GM12892 (cell line): ENCODE measurements at regions not wholly inside any gene's neighbourhood (a gene's known extent, or its start where the extent isn't known, plus 50 kb on each side); places are given as distances from the start of the nearest gene placed in this dataset.

Source experiments
- DNase-seq: peaks from one replicate; pipeline ENCODE4 v3.0.0; 2011; ENCODE audit not compliant: insufficient read length
- FAIRE-seq: peaks from 2 replicates; lab custom pipeline; 2011; peaks lifted over from hg19 to GRCh38; lab: Jason Lieb, UNC
- POLR2A ChIP-seq: IDR thresholded peaks from 2 replicates; pipeline ENCODE4 v1.6.1; 2011; ENCODE audit warnings: low read depth, low read length, control low read depth
- POLR2AphosphoS5 ChIP-seq: IDR thresholded peaks from 2 replicates; pipeline ENCODE4 v1.6.1; 2011; ENCODE audit warnings: low read depth, low read length, control low read depth
- TAF1 ChIP-seq: IDR thresholded peaks from 2 replicates; pipeline ENCODE4 v1.6.1; 2011; ENCODE audit warnings: low read depth, mild to moderate bottlenecking, control low read depth, low read length, borderline replicate concordance

DNA sequence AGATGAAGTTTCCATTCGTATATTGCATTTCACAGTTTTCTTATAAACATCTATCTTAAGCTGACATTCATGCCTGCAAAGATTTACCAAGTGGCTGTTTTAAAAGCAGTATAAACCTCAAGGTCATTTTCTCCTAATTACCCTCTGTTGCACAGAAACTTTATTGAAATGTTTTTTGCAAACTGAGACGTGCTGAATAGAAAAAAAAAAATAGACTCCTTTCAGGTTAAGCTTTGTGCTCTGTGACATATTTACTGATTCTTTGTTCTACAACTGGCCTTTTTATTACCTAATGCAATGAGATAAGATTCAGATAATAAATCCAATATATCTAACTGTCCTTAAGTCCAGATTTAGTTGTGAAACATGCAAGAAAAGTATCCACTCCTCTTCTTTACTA is 938.7 kb downstream of the DSC3 start:
- TF ChIP-seq POLR2AphosphoS5 (no peak), POLR2A (no peak), TAF1 (no peak)
- DNase-seq = no peak
- FAIRE-seq = no peak

DNA sequence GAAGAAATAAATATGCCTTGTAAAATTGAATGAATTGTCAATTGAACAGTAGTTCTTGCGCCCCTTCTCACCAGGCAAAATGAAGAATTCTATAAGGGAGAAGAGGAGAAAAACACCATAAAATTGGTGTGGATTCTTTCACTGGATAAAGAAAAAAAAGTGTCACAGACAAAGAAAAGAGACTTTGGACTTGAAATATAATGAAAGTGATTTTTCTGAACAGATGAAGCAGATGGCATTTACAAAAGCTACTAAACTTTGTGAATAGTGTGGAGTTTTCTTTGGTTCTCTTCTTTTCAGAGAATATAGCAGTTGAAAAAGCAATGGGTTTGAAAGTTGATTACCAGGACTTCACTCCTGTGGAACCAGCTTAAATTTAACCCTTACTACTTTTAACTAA is 945.7 kb downstream of the DSC3 start:
- TF ChIP-seq TAF1 = no peak
- TF ChIP-seq POLR2AphosphoS5 = no peak
- no peak for TF ChIP-seq POLR2A
- DNase-seq (no peak), FAIRE-seq (no peak)

DNA sequence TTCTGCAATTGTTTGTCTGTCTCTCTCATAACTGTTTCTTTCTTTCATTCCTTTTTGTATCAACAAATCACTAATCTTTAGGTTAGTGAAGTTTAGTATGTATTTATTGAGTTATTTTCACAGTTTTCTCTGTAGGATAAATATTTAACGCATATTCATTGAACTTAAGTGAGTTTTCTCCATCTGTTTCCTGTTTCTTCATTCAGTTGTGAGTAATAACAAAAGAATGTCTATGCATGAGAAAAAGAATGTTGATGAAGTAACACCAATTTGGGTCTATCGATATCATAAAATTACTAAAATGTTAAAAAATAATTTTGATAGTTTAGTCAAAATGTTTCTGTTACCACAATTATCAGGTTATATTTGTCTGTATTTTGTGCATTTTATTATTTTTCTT is 948.0 kb downstream of the DSC3 start:
- TF ChIP-seq POLR2A (no peak), POLR2AphosphoS5 (no peak), TAF1 (no peak)
- FAIRE-seq (no peak), DNase-seq (no peak)

DNA sequence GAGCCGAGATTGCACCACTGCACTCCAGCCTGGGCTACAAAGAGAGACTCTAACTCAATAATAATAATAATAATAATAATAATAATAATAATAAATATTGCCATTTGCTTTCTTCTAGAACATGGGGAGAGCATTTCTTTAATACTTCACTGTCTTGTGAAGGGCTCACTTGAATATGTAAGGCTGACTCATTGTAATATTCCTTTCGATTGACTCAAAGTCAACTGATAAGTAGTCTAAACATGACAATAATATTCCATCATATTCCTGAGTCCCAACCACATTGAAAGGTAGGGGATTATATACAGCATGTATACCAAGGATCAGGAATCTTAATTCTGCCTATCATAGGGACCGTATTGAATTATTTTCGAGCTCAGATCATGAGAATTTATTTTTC is 949.2 kb downstream of the DSC3 start:
- no peak for FAIRE-seq
- TF ChIP-seq TAF1 = no peak
- TF ChIP-seq POLR2A = no peak
- no peak for TF ChIP-seq POLR2AphosphoS5
- no peak for DNase-seq

DNA sequence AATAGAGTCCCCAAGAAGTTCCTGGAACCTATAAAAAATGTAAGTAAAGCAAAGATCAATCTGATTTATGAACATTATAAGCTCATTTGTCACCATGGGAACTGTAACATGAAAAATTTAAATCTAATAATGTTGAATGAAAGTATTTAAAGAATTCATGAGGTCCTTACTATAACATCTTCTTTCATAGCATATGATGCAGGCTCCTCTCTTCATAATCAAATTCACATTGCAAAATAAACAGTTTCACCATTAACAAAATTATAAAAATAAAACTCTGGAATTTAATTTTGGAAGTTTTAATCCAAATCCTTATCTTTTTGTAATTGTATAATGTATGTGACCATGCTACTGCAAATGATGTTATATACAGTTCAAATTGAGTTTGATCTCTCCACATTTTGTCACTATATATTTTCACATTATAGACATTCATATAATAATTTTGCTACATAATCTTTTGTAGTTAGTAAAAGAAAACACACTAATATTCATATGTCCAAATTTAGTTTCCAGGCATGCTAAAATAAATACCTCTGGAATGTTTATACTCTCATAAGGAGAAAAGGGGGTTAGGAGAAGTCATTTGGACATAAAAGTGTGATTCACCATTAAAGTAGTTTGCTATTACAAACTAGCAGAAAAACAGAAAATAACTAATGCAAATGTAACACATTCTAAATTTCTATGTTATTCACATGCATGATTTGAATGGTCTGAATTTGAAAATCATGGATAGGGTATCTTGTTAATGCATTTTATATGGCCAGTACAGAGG is 954.1 kb downstream of the DSC3 start:
- no peak for FAIRE-seq
- TF ChIP-seq POLR2AphosphoS5 (no peak), POLR2A (no peak), TAF1 (no peak)
- no peak for DNase-seq

DNA sequence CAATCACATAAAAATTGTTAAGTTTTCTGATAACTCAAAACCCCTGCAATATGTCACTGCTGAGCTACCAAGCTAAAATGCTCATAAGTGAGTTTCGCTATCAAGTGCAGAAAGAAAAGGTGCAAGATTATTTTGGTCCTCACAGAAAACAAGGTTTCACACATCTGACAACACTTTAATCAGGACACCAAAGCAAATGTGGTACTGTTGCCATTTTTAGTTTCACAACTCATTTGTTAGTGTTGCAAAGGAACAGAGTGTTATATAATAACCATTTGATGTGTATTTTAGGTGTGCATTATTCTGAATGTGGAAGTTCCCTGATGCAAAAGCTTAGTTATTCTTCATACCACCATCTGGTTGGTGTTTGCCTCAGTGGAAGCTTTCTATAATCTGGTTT is 956.2 kb downstream of the DSC3 start:
- TF ChIP-seq TAF1 = no peak
- no peak for TF ChIP-seq POLR2A
- no peak for TF ChIP-seq POLR2AphosphoS5
- FAIRE-seq (no peak), DNase-seq (no peak)

DNA sequence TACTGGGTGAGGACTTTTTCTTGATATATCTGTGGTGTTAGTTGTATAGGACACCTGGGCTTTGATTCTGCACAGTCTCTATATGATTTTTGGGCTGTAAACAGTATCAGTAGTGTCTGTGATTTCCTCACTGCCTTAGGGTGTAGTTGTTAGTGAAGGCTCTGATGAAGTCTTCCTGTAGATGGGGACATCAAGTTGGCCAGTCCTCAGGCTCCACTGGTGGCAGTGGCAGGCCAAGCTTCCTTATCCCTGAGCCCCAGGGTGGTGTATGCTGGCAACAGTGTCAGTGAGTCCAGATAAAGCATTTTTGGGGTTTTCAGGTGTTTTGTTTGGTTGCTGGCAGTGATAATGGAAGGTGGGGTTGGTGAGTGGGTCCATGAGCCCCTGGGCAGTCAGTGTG is 961.4 kb downstream of the DSC3 start:
- DNase-seq = no peak
- FAIRE-seq = no peak
- no peak for TF ChIP-seq POLR2AphosphoS5
- TF ChIP-seq POLR2A = no peak
- TF ChIP-seq TAF1 = no peak

DNA sequence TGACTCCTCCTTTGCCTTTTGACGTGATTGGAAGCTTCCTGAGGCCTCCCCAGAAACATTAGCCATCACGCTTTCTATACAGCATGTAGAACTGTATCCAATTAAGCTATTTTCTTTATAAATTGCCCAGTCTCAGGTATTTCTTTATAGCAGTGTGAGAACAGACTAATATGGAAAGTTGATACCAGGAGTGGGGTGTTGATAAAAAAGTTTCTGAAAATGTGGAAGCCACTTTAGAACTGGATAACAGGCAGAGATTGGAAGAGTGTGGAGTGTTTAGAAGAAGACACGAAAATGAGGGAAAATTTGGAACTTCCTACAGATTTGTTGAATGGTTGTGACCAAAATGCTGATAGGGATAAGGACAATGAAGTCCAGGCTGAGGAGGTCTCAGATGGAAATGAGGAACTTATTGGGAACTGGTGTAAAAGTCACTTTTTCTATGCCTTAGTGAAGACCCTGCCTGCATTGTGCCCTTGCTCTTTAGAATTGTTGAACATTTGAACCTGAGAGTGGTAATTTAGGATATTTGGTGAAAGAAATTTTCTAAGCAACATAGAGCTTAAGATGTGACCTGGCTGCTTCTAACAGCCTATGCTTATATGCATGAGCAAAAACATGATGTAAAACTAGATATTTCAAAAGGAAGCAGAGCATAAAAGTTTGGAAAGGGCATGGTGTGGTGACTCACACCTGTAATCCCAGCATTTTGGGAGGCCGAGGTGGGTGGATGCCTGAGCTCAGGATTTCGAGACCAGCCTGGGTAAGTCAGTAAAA is 969.7 kb downstream of the DSC3 start:
- FAIRE-seq = no peak
- TF ChIP-seq TAF1 = no peak
- no peak for TF ChIP-seq POLR2A
- no peak for TF ChIP-seq POLR2AphosphoS5

DNA sequence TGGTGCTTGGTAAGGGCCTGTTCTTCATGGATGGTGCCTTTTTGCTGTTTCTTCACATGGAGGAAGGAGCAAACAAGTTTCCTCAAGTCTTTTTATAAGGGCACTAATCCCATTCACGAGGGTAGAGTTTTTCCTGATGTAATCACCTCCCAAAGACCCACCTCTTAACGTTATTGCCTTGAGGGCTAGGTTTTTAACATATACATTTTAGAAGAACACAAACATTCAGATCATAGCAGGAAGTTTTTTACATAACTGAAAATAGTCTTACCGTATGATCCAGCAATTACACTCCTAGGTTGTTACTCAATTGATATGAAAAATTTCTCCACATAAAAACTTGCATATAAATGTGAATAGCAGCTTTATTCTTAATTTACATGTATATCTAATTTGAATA is 976.3 kb downstream of the DSC3 start:
- TF ChIP-seq POLR2A (no peak), POLR2AphosphoS5 (no peak), TAF1 (no peak)
- FAIRE-seq = no peak
- DNase-seq = no peak

More for the DNA sequence above, 969.7 kb downstream of the DSC3 start:
- DNase-seq = no peak

DNA sequence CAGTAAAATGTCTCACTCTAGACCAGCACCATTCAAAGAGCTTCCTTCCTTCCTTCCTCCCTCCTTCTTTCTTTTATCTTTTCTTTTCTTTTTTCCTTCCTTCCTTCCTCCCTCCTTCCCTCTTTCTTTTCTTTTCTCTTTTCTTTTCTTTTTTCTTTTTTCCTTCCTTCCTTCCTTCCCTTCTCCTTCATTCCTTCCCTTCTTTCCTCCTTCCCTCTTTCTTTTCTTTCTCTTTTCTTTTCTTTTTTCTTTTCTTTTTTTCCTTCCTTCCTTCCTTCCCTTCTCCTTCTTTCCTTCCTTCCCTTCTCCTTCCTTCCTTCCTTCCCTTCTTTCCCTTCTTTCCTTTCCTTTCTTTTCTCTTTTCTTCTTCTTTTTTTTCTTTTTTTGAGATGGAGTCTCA is 985.1 kb downstream of the DSC3 start:
- DNase-seq (no peak), FAIRE-seq (no peak)
- no peak for TF ChIP-seq TAF1
- no peak for TF ChIP-seq POLR2A
- TF ChIP-seq POLR2AphosphoS5 = no peak

DNA sequence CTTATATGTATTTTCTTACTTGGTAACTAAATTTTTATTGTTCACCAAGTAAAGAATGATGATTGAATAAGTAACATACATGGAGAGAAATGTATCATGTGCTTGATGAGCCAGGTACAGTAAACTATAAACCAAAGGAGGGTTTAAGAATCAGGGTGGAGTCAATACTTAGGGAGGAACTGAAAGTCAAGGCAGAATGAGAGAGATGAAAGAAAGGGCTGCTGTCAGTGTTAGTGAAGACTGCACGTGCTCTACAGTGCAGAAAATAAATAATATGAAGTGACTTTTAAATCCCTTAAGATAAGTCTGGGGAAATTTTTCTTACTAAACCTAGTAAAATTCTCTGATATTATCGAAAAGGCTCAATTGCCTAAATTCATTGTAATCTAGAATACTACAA is 986.0 kb downstream of the DSC3 start:
- DNase-seq (no peak), FAIRE-seq (no peak)
- no peak for TF ChIP-seq TAF1
- no peak for TF ChIP-seq POLR2A
- no peak for TF ChIP-seq POLR2AphosphoS5

DNA sequence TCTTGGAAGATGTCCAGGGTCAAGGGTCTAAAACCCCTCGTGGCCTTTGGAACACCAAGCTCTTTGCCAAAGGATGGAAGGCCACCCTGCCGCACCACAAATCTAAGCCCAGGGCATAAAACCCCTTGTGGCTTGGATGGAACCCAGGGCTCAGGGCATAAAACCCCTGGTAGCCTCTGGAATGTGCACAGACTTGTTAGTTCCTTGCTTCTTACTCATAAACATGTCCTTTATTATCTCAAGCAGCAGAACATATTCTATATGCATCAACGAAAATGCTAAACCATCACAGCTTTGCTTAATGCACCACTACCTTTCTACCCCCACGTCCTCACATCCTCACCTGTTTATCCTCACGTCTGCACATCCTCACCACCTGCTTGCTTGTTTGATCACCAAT is 998.0 kb downstream of the DSC3 start:
- TF ChIP-seq POLR2AphosphoS5 (no peak), TAF1 (no peak), POLR2A (no peak)
- FAIRE-seq (no peak), DNase-seq (no peak)

DNA sequence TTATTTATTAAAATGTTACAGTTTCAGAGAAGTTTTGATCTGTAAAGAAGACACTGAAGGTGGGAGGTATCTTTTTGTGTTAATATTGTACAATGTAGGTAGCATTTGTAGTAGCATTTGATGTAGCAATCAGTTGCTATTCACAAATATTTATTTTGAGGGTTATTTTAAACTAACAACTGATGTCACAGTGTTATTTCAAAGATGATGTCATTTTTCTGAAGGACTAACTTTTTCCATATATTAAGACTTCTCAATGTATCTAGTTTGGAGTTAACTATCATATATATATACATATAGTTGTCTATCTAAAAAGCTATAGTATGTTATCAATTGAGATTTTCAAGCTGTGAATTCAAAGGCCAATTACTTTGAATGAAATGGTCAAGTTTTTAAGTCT is 1003.3 kb downstream of the DSC3 start:
- DNase-seq (no peak), FAIRE-seq (no peak)

More for the DNA sequence above, 1003.3 kb downstream of the DSC3 start:
- no peak for TF ChIP-seq POLR2A
- TF ChIP-seq POLR2AphosphoS5 = no peak
- TF ChIP-seq TAF1 = no peak
